ENCODE measurements at regions not wholly inside any gene's neighbourhood (a gene's known extent, or its start where the extent isn't known, plus 50 kb on each side); places are given as distances from the start of the nearest gene placed in this dataset.

- Histone ChIP-seq H3K9ac (ENCODE audit: insufficient read depth, low read length, poor library complexity, severe bottlenecking) (no peak overlapping the region), H2AFZ (ENCODE audit: insufficient read depth, low read depth, low read length, poor library complexity, severe bottlenecking) (no peak overlapping the region), H3K9me3 (replicated peaks in 1 of 2; ENCODE audit: control insufficient read depth in 1 of 2, insufficient read depth in 1 of 2, low read length in 2 of 2) (no peaks in the 10 kb centered on the region), H3K36me3 (replicated peaks in 1 of 2; ENCODE audit: control insufficient read depth in 1 of 2, insufficient read depth in 2 of 2, low read length in 2 of 2) (no peaks in the 10 kb centered on the region), H3K4me1 (ENCODE audit: control insufficient read depth in 1 of 2, insufficient read depth in 2 of 2, low read length in 2 of 2) (no peaks in the 10 kb centered on the region), H3K79me2 (ENCODE audit: insufficient read depth, low read length) (no peaks in the 10 kb centered on the region), H3K27ac (ENCODE audit: low read depth in 1 of 2, low read length in 2 of 2) (no peak overlapping the region), H3K27me3 (ENCODE audit: control insufficient read depth in 2 of 2, insufficient read depth in 2 of 2, low read length in 2 of 2) (no peaks in the 10 kb centered on the region), H3K4me3 (replicated peaks in 1 of 3; ENCODE audit: low read depth in 2 of 3, low read length in 3 of 3) (no peak overlapping the region), H4K20me1 (ENCODE audit: insufficient read depth, low read length) (no peaks in the 10 kb centered on the region), H3K4me2 (replicated peaks; ENCODE audit: extremely low read depth, low read length, poor library complexity, severe bottlenecking) (no peak overlapping the region)
- DNase-seq: peak; percentile 8 to 15 (median 9)
- Mint-ChIP-seq H3K27ac (no peak overlapping the region), H3K36me3 (no peaks in the 10 kb centered on the region), H3K9me3 (no peaks in the 10 kb centered on the region), H3K4me3 (no peak overlapping the region), H3K4me1 (no peaks in the 10 kb centered on the region), H3K27me3 (ENCODE audit: low read depth in 3 of 3) (peaks cover 2 to 7% (median 3%) of the 10 kb centered on the region in 3 donors)
- no CpG with 5 or more reads among the region's 1 CpG for WGBS (ENCODE audit: insufficient coverage)
- TF ChIP-seq, protein P1, sequence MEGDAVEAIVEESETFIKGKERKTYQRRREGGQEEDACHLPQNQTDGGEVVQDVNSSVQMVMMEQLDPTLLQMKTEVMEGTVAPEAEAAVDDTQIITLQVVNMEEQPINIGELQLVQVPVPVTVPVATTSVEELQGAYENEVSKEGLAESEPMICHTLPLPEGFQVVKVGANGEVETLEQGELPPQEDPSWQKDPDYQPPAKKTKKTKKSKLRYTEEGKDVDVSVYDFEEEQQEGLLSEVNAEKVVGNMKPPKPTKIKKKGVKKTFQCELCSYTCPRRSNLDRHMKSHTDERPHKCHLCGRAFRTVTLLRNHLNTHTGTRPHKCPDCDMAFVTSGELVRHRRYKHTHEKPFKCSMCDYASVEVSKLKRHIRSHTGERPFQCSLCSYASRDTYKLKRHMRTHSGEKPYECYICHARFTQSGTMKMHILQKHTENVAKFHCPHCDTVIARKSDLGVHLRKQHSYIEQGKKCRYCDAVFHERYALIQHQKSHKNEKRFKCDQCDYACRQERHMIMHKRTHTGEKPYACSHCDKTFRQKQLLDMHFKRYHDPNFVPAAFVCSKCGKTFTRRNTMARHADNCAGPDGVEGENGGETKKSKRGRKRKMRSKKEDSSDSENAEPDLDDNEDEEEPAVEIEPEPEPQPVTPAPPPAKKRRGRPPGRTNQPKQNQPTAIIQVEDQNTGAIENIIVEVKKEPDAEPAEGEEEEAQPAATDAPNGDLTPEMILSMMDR (IDR thresholded peaks at IDR 0.05): peak; percentile 57
- intact Hi-C loops (cut with micrococcal nuclease): no loop called here
These were observed 99.3 kb upstream of the ARMCX2 start for GRCh38 chrX:101759000-101759399.

- Histone ChIP-seq H3K79me2 (ENCODE audit: insufficient read depth, low read length) (no peaks in the 10 kb centered on the region), H3K27ac (ENCODE audit: low read depth in 1 of 2, low read length in 2 of 2) (no peak overlapping the region), H3K4me3 (replicated peaks in 1 of 3; ENCODE audit: low read depth in 2 of 3, low read length in 3 of 3) (no peak overlapping the region), H2AFZ (ENCODE audit: insufficient read depth, low read depth, low read length, poor library complexity, severe bottlenecking) (no peak overlapping the region), H3K4me1 (ENCODE audit: control insufficient read depth in 1 of 2, insufficient read depth in 2 of 2, low read length in 2 of 2) (no peaks in the 10 kb centered on the region), H4K20me1 (ENCODE audit: insufficient read depth, low read length) (no peaks in the 10 kb centered on the region), H3K9me3 (replicated peaks in 1 of 2; ENCODE audit: control insufficient read depth in 1 of 2, insufficient read depth in 1 of 2, low read length in 2 of 2) (no peaks in the 10 kb centered on the region), H3K27me3 (ENCODE audit: control insufficient read depth in 2 of 2, insufficient read depth in 2 of 2, low read length in 2 of 2) (no peaks in the 10 kb centered on the region), H3K36me3 (replicated peaks in 1 of 2; ENCODE audit: control insufficient read depth in 1 of 2, insufficient read depth in 2 of 2, low read length in 2 of 2) (no peaks in the 10 kb centered on the region), H3K9ac (ENCODE audit: insufficient read depth, low read length, poor library complexity, severe bottlenecking) (no peak overlapping the region), H3K4me2 (replicated peaks; ENCODE audit: extremely low read depth, low read length, poor library complexity, severe bottlenecking) (no peak overlapping the region)
- Mint-ChIP-seq H3K27me3 (ENCODE audit: low read depth in 3 of 3) (peaks cover 0 to 3% (median 3%) of the 10 kb centered on the region in 3 donors), H3K27ac (no peak overlapping the region), H3K36me3 (no peaks in the 10 kb centered on the region), H3K9me3 (peaks cover 0 to 3% (median 0%) of the 10 kb centered on the region in 7 donors), H3K4me1 (no peaks in the 10 kb centered on the region), H3K4me3 (no peak overlapping the region)
- TF ChIP-seq, protein P1 (IDR thresholded peaks at IDR 0.05): no peak
- no peak for DNase-seq
- intact Hi-C loops (cut with micrococcal nuclease): no loop called here
- no CpG with 5 or more reads among the region's 4 CpGs for WGBS (ENCODE audit: insufficient coverage)
These were observed 91.1 kb upstream of the ARMCX2 start for GRCh38 chrX:101750744-101751143.
